HG02623 (cell line): ENCODE measurements at regions not wholly inside any gene's neighbourhood (a gene's known extent, or its start where the extent isn't known, plus 50 kb on each side); places are given as distances from the start of the nearest gene placed in this dataset.

ENCODE experiments used
- ATAC-seq: cut with Tn5 transposase; IDR thresholded peaks from one replicate; pipeline ENCODE4 v1.9.1; 2021; ENCODE audit warnings: moderate library complexity; ENCODE audit not compliant: unreplicated experiment

DNA sequence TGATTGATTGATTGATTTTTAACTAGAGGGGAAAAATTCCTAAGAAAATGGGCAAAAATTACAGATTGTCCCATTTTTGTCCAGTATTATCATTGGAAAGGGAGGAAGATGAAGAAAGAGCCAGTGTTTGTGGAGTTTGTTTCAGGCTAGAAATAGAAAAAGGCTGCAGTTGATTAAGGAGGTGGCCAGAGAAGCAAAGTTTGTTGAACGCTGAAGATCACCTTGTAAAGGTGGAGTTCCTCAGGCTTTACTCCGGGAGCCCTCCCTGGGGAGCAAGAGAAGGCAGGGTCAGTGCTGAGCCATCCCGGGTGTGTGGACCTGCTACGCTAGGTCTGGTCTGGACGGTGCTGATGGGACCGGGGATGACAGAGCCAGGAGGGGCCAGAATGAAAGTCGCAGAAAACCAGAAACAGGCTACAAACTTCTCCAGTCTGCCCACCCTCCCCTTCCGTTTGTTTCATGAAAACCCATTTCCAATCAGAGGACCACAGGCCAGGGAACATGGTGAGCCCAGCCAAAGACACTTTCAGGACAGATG, 222.6 kb upstream of the FOXF1 start:
- ATAC-seq = no peak

DNA sequence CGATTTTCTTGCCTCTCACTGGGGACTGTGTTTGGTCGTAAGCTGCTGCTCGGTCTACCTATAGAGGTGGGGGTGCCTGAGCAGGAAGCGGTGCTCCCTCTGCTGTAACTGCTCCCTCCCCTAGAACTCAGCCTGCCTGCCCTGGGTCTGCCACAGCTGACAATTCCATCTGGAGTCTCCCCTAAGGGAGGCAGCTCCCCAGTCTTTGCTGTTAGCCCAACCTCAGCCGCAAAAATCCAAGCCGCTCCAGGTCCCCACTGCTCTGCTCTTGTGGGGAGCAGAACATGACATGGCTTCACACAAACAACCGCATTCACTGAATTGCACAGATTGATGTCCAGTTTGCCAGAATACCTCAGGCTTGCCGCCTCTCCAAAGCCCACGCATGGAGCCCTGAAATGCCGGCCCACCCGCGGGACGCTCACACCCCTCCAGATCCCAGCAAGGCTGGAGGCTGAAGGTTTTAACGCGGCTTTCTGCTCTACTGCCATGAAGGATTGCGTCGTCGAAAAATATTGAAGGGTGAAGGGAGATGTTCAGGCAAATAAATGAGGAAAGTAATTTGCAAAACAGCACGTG, 221.5 kb upstream of the FOXF1 start:
- no peak for ATAC-seq

DNA sequence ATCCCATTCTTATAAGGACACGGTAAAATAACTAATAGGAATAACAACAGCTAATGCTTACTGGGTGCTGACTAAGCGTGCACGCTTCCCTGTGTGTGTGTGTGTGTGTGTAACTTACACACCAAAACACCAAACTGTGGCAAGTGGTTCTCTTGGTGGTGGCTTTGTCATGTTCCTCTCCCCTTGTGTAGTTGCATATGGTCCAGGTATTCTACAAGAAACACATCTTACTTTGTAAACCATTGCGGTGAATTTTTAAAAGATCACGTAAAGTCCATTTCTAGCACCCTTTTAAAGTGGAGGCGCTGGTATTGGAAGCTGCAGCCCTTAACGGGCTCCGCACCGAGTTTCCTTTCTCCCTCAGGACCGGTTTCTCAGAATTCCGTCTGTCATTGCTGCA, 221.0 kb upstream of the FOXF1 start:
- ATAC-seq = no peak

DNA sequence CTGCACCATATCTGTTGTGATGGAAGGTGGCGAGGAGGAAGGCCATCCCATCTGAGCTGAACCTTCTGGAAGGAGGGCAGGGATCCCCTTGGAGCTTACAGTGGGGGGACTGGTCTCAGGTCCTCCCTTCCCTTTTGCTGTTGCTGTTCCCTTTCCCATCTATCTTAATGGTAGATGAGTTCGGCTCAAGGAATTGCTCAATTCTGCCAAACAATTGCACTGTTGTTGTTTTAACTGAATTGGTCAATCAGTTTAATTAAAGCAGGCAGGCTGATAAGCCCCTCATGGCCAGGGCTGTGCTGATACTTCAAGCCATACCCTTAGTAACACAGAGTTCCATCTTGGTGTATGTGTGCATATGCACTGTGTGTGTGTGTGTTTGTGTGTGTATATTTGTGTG, 220.4 kb upstream of the FOXF1 start:
- ATAC-seq = no peak

DNA sequence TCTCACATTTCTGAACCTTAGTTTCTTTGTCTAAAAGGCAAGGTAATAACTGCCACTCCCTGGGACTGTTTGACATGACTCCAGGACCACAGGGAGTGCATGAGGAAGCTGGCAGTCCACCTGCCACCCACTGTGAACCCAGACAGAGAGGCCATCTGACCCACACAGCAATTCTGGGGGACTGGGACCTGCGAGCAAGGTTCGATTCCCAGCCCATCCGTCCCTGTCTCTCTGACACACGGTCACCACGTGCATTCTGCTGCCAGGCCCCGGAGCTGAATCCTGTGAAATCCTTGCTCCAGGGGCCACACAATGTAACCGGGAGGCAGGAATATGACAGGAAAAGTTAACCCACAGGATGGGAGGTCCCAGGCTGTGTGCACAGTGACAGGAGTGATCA, 218.8 kb upstream of the FOXF1 start:
- no peak for ATAC-seq

DNA sequence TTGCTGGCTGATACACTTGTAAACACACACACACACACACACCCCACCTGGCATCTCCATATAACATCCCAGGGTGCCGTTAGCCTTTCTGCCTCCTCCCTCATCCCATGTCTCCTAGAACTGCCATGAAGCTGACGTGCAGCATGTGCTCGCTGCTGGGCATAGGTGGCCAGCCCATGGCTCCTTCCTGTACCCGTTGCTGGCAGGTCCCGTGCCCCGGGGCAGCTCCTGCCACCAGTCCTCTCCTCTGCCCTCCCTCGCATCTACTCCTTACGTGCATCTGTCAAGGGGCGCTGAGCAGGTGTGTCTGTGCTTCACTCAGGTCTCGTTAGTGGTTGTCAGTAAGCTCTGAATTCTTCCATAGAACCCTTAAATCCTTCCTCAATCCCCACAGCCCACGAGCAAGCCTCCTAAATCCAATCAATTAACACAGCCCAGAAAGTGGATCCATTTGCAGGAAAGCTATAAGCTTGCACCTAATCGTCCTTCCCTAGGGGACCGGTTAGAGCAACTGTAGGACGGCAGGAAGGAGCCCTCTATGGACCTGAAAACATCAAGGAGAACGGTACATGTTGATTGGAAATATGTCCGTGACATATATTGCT, 218.1 kb upstream of the FOXF1 start:
- ATAC-seq = no peak

DNA sequence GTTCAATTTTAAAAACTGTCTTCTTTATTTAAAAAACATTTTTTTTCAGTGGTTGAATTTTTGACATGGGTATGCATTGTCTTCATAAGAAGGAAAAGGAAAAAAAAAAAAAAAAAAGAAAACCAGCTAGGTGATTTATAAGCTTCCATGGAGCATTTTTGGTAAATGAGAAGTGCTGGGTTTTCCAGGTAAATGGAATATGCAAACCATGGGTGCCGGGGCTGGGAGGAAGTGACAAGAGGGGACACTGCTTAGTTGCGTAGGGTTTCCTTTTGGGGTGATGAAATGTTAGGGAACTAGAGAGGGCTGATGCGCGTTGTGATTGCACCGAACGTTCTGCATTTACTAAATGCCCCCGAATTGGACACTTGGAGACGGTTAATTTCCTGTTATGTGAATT, 217.4 kb upstream of the FOXF1 start:
- ATAC-seq = no peak

DNA sequence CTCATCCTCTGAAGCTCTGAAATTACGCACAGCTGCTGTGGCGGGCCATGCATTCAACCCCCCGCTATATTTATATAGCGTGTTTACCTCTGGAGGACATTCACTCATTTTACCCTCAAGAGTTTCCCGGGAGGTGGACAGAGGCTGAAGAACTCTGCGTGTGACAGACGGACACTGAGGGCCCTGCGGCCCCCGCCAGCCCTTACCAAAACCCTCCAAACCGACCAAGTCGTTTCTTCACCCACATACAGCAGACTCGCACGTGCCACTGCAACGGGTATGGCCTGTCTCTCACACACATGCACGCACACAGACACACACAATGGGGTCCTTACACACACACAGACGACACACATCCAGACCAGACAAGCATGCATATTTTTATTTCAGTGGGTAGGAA, 216.4 kb upstream of the FOXF1 start:
- ATAC-seq = no peak

DNA sequence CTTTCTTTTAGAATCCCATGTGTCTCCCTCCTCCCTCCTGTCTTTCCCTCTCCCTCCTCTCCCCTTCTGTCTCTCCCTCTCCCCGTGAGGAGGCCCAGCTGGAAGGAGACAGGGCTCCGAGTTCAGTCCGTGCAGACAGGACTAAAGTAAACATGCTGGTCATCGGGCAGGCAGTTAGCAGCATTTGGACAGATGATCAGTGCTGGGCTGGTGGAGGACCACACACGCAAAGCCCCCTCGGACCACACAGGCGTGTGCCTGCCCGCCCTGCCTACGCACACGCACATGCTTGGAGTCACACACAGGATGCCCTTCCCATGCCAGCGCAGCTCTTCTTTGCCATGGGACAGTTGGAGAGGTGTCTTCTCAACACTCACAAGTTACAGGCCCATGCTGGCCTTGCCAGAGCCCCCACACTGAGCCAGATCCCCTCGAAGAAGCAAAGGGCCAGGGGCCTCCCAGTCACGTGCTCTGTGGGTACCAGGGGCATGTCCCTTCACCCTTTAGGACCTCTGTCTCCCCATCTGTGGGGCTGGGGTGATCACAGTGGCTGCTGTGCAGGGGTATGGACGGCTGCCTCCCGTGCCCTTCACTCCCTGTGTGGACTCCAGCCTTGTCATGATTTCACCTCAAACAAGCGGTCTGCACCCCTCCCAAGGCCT, 215.7 kb upstream of the FOXF1 start:
- no peak for ATAC-seq

DNA sequence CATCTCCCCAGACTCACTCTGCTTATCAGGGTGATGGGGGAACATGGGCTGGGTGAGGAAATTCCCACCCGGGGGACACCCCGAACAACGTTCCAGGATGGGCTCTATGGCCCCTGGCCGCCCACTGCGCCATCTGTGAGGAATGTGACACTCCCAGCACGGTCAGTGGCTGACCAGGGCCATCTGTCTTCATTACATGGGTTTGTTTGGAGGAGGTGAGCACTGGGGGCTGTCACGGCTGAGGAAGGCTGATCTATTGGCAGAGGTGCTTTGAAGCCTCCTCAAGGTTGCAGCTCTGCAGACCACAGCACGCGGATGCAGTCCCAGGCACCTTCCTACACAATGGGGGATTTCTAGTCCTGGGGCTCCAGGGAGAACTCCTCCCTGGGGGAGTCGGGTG, 214.1 kb upstream of the FOXF1 start:
- no peak for ATAC-seq

DNA sequence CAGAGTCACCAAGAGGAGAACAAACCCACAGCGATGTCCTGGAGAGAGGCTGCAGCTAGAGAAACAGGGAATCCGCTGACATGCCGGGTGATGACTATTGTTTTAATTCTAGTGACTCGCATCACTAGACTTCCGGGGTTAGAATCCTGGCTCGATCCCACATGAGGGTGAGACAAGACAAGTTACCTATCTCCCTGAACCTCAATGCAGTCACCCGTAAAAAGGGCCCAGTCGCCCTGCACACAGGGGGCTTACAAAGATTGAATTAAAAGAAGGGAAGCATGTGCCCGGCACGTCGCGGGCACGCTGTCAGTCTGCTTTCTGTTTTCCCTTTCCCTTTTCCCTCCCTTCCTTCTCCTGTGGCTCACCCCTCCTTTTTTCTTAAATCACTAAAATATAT, 212.9 kb upstream of the FOXF1 start:
- ATAC-seq = no peak

DNA sequence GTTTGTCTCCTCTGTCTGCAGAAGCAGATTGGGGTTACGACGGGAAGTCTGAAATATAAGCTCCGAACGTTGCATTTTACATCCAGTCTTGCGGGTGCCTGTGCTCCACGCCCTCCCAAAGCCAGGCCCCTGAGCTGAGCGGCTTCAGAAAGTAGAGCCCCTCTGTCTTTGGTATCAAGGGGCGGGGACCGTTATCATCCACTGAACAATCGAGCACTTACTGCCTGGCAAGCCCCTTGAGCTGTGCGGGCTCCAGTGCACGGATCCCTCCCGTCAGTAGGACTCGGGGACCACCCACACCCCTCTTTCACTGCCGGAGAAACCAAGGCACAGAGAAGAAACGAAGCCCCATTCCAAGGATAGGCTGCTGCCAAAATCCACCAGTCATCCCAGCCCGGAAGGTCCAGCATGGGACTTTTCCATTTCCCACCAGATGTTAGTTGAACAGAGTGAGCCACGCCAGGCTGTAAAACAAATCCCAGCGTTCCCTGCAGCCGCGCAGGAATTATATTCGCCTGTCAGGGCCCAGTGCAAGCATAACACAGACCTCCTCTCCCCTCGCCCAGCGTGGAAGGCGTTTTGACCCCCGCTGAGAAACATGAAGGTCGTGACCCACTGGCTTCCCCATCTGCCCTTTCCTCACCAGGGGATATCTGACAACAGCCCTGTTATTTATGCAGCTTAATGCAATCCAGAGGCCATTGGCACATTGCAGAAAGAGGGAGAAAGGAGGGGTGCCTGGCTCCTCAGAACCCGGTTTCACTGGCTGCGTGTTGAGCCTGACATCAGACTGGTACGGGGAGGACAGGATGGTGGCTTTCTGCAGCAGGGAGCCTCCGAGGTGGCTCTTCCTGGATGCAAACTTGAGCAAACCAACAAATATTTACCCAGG, 212.2 kb upstream of the FOXF1 start:
- ATAC-seq = no peak

DNA sequence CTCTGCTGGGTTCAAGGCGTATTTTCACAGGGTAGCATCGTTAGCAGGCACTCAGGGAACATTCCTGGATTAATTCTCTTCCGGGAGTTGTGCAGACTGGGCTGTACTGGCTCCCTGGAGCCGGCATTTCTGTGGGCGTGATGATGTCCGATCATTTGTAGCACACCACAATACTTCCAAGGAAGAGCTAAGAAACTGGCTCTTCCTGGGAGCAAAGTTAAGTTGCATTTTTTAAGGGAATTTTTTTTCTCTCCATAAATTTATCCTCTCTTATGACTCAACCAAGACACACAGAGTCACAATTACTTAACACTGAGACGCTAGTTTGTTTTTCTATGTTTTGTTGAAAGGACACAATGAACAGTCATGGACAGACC, 211.6 kb upstream of the FOXF1 start:
- ATAC-seq = no peak

DNA sequence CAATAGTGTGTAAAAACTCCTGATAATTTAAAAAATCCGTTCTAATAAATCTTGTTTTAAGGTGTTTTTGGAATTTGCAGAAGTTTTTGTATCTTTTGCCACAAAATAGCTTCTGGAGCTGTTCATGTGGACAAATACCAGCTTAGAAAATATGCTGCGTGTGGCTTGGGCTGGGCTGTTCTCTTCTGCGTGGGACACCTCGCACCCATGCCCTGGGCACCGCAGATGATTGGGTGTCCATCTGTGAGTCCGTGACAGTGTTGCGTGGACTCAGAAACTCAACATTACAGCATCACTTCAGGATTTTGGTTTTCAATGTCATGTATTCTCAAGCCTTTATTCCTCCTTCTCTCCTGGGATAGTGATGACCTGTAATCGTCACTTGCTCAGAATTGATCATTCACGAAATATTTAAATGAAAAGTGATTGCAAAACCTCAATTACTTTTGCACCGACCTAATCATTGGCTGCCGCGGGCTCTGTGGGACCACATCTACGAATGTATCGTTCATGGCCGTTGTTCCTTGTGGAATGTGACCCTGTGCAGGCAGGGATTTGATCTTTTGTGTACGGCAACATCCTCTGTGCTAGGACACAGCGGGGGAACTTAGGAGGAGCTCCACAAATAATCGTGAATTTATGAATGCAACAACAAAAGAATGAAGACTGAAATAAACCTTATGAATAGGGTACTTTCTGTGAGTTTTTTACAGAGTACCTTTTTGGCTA, 210.3 kb upstream of the FOXF1 start:
- ATAC-seq = no peak

DNA sequence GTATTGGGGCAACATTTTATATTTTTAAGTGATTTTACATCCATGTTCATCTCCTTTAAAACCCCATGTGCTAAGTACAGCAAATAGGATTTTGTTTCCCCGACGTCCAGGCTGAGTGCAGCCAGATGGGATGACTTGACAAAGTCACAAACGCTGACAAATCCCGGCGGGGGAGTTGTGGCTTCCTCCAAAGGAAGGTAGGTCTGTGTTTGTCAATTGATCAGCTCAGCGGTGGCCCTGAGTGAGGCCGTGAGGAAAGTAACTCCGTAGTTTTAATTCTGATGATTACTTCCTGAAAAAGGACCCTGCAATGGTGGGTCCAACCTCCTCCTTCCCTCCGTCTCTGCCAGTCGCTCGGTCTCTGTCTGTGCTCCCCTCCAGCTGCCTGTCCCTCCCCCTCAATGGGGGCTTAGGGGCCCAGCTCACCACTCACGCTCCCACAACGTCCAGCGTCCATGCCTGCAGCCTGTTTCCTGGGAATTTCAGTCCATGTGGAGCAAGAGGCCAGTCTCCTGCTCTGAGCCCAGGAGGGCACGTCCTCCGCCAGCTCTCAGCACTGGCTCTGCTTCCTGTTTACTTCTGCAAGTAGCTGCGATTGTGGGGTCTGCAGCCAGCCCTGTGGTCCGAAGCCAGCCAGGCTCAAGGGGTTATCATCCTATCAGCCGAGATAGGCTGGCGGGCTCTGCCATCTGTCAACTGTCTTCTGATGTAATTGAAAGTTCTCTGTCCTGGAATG, 209.4 kb upstream of the FOXF1 start:
- no peak for ATAC-seq

DNA sequence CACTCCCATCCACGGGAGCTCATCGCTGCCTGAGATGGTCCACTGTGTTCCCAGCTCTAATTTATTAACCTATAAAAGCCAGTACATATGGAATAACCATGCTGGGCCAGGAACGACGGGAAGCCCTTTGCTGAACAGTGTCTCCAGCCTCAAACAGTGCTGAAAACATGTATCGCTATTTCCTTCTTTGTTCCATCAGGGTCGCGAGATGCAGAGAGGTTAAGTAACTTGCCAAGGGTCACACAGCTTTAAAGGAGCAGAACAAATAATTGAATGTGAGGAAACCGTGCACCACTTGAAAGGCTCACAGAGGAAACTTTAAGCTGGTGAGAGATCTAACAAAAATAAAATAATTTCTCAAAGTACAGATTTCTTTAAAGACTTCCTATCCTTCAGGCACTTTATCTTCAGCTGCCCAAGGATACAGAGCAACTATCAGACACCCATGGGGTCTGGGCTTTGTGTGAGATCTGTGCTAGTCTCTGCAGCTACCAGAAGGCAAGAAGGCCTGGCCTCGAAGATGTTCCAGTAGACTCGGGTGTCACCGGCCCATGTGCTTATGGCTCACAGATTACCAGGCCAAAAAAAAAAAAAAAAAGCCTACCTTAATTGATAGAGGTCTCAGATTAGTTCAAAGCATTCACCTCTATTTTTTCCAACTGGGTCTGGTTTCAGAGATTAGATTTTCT, 207.8 kb upstream of the FOXF1 start:
- ATAC-seq = no peak

DNA sequence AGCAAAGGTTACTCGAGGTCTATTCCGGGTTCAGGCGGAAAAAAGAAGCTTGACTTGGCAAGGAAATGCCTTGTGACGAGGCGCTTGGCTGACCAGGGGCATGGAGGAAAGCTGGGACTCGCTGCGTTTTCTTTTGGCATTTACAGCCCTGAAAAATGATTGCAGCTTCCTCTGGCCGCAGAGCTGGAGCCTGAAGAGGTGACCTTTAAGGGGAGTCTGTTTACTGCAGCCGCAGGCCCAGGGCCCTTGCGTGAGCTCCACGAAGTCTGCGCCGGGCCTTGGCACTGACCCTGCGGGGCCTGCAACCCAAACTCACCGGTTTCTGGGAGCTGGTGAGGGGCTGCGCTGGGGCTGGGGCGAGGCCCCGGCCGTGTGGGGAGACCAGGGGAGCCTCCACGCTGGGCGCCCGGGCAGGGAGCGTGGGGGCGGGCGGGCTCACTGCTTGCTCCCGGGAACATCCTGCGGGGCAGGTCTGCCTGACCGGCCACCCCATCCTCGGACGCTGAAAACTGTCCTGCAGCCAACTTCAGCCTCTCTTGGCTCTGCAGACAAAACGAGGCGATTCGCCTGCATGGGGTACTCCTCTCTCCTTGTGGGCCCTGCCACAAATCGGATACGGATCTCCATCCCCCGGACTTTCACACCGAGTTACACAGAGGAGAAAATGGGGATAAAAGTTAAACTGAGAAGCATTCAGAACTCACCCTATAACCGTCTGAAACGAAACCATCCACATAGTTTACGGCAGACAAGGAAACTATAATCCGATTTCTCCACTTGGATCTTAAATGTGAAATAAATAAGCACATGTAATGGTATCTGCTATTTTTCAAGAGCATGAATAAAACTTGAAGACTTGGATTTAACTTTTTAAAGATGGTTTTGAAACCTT, 206.3 kb upstream of the FOXF1 start:
- ATAC-seq = no peak

DNA sequence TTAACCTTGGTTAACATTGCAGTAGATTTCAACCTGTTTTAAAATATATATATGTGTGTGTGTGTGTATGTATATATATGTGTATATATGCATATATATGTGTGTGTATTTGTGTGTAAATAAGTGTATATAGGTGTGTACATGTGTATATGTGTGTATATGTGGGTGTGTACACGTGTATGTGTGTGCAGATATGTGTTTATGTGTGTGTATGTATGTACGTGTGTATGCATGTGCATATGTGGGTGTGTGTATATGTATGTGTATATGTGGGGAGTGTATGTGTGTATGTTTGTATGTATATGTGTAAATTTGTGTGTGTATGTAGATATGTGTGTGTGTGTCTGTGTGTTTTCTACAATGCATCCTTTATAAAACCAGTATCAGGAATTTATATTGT, 205.5 kb upstream of the FOXF1 start:
- no peak for ATAC-seq

DNA sequence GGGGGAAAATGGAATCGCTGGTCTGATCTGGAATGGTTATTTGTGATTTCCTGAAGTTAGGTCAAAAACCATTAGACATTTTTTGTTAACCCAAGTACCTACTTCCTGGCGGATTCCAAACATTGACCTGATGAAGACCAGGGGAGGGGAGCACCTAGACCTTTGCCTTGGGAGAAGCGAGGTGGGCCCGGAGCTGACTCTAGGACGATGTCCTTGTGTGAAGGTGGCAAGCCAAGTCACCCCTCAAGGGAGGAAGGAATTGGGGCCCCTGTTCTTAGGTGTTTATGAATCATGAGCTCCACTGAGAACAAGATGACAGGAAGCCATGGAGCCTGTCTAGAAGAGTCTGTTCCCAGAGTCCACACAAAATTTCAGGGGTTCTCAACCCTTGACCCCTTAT, 204.9 kb upstream of the FOXF1 start:
- no peak for ATAC-seq
